ENCODE measurements at regions not wholly inside any gene's neighbourhood (a gene's known extent, or its start where the extent isn't known, plus 50 kb on each side); places are given as distances from the start of the nearest gene placed in this dataset.
"Not testable (repeated sequence)": the region's sequence is repeated elsewhere in the genome, so short reads cannot be mapped to it uniquely, and the experiment has no call there.

DNA sequence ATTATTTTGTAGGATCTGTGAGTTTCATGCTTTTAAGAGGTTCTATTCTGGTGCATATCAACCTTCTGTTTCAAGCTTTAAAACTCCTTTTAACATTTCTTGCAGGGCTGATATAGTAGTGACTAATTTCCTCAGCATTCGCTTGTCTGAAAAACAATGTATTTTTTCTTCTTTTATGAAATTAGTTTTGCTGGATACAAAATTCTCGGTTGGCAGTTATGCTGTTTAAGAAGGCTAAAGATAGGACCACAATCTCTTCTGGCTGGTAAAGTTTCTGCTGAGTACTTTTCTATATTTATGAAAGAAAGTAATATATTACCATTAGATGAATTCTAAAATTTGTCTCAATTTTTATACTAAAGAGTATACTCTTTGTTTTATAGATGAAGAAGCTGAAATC, 487.8 kb upstream of the SPRY2 start:
- TF ChIP-seq, protein P1, sequence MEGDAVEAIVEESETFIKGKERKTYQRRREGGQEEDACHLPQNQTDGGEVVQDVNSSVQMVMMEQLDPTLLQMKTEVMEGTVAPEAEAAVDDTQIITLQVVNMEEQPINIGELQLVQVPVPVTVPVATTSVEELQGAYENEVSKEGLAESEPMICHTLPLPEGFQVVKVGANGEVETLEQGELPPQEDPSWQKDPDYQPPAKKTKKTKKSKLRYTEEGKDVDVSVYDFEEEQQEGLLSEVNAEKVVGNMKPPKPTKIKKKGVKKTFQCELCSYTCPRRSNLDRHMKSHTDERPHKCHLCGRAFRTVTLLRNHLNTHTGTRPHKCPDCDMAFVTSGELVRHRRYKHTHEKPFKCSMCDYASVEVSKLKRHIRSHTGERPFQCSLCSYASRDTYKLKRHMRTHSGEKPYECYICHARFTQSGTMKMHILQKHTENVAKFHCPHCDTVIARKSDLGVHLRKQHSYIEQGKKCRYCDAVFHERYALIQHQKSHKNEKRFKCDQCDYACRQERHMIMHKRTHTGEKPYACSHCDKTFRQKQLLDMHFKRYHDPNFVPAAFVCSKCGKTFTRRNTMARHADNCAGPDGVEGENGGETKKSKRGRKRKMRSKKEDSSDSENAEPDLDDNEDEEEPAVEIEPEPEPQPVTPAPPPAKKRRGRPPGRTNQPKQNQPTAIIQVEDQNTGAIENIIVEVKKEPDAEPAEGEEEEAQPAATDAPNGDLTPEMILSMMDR (conservative IDR thresholded peaks at IDR 0.05; ENCODE audit: control insufficient read depth, insufficient read depth, low read depth, low read length): no peak
- no peak for DNase-seq (ENCODE audit: low read depth)
- no peak overlapping the region for H3K4me3 ChIP-seq (ENCODE audit: control insufficient read depth, low read depth, low read length)

DNA sequence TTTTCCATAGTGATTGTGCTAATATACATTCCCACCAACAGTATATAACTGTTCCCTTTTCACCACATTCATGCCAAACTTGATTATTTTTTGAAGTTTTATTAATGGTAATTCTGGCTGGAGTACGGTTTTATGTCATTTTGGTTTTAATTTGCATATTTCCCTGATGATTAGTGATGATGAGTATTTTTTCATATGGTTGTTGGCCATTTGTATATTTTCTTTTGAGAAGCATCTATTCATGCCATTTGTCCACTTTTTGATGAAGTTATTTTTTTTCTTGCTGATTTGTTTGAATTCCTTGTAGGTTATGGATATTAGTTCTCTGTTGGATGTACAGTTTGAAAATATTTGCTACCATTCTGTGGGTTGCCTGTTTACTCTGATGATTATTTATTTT, 484.4 kb upstream of the SPRY2 start:
- TF ChIP-seq, protein P1 (conservative IDR thresholded peaks at IDR 0.05; ENCODE audit: control insufficient read depth, insufficient read depth, low read depth, low read length): no peak
- no peak for DNase-seq (ENCODE audit: low read depth)
- H3K4me3 ChIP-seq (ENCODE audit: control insufficient read depth, low read depth, low read length): no peak overlapping the region

DNA sequence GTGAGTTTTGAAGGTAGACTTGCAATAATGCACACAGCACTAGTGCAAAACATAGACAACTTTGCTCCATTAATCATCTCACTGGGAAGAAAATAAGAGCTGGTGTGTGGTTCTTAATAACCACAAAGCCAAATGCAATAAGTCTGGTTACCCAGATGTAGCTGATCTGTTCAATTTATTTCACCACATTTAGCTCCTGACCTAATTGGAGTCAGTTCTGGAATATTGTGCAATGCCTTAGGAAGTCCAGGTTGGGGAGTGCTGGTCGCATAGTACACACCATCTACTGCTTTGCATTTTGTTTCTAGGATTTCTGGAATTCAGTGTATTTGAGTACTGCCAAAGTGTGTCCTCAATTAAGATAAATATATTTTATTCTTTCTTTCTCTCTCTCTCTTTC, 483.3 kb upstream of the SPRY2 start:
- TF ChIP-seq, protein P1 (conservative IDR thresholded peaks at IDR 0.05; ENCODE audit: control insufficient read depth, insufficient read depth, low read depth, low read length): no peak
- DNase-seq (ENCODE audit: low read depth): peak; percentile 90
- no peak overlapping the region for H3K4me3 ChIP-seq (ENCODE audit: control insufficient read depth, low read depth, low read length)

DNA sequence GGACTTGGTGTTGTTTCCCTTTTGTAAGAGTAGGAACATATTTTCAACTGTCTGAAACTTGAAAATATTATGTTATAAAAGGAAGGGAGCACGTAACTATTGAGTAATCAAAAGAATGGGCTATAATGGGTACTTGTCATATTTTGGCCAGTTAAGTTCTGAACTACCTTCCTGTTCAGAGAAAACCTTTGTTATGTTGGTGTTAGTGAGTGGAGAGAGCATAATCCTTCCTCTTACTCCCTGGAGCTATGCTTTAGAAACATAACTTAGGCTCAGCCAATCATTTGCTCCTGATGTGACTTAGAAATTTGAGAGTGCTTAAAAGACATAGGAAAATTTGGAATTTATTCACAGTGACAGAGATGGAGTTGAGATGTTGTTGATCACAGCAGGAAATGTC, 482.5 kb upstream of the SPRY2 start:
- H3K4me3 ChIP-seq (ENCODE audit: control insufficient read depth, low read depth, low read length): no peak overlapping the region
- TF ChIP-seq, protein P1 (conservative IDR thresholded peaks at IDR 0.05; ENCODE audit: control insufficient read depth, insufficient read depth, low read depth, low read length): no peak
- no peak for DNase-seq (ENCODE audit: low read depth)

DNA sequence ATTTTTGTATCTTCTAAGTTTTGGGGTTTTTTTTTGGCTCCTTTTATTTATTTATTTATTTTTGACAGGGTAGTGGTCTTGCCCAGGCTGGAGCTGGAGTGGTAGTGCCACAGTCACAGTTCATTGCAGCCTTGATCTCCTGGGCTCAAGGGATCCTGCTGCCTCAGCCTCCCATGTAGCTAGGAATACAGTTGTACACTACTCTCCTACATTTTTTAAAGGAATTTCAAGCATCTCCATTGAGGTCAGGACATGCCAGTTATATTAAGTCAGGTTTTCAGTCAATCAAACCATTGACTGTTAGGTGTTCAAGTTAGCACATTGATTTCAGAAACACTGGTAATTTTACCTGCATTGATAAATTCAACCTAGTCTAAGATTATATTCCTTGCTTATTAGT, 480.5 kb upstream of the SPRY2 start:
- H3K4me3 ChIP-seq (ENCODE audit: control insufficient read depth, low read depth, low read length): no peak overlapping the region
- no peak for DNase-seq (ENCODE audit: low read depth)
- TF ChIP-seq, protein P1 (conservative IDR thresholded peaks at IDR 0.05; ENCODE audit: control insufficient read depth, insufficient read depth, low read depth, low read length): no peak

DNA sequence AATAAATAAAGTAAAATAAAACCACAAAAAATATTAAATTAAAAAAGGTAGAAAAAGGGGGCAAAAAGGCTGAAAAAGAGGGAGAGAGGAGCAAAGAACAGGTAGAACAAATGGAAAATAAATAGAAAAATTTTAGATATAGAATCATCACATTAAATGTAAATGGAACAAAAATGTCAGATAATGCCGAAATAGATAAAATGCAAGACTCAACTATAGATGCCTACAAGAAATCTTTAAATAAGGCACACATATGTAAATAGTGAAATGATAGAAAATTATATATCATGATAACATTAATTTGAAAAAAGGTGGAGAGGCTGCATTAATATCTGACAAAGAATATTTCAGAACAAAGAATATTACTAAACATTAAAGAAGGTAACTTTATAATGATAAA, 477.1 kb upstream of the SPRY2 start:
- DNase-seq (ENCODE audit: low read depth): no peak
- no peak overlapping the region for H3K4me3 ChIP-seq (ENCODE audit: control insufficient read depth, low read depth, low read length)
- TF ChIP-seq, protein P1 (conservative IDR thresholded peaks at IDR 0.05; ENCODE audit: control insufficient read depth, insufficient read depth, low read depth, low read length): no peak

DNA sequence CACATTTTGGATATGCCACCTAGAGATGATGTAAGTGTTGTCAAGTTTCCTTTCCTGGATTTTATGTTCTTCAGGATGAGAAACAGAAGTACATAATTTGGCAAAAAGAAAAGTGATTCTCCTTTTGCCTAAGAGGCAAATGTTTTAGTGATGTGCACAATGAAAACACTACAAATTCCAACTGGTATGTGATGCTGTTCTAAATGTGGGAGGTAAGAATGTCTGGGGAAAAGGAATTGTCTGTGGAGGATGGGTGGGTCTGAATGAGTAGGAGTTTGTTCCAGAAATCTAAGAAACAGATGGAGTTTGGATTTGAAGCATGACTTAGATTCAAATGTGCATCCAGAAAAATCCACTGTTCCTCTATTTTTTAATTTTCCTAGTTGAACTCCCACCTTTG, 473.6 kb upstream of the SPRY2 start:
- H3K4me3 ChIP-seq (ENCODE audit: control insufficient read depth, low read depth, low read length): no peak overlapping the region
- TF ChIP-seq, protein P1 (conservative IDR thresholded peaks at IDR 0.05; ENCODE audit: control insufficient read depth, insufficient read depth, low read depth, low read length): no peak
- DNase-seq (ENCODE audit: low read depth): peak; percentile 51

DNA sequence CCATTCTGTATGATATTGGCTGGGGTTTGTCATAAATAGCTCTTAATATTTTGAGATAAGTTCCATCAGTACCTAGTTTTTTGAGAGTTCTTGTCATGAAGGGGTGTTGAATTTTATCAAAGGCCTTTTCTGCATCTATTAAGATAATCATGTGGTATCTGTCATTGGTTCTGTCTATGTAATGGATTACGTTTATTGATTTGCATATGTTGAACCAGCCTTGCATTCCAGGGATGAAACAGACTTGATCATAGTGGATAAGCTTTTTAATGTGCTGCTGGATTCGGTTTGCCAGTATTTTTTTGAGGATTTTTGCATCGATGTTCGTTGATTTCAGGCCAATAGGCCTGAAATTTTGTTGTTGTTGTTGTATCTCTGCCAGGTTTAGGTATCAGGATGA, 469.4 kb upstream of the SPRY2 start:
- H3K4me3 ChIP-seq (ENCODE audit: control insufficient read depth, low read depth, low read length); DNase-seq (ENCODE audit: low read depth): not testable (repeated sequence)

All from fibroblast of mammary gland (primary cell).